ENCODE measurements at regions not wholly inside any gene's neighbourhood (a gene's known extent, or its start where the extent isn't known, plus 50 kb on each side); places are given as distances from the start of the nearest gene placed in this dataset.

GRCh38 chr7:28266402-28266801 is 85.8 kb upstream of the JAZF1 start:
- Histone ChIP-seq H3K9ac (ENCODE audit: control insufficient read depth, extremely low read depth, insufficient read depth, low read length) (no peak overlapping the region), H3K79me2 (ENCODE audit: control insufficient read depth, insufficient read depth, low read length) (no peaks in the 10 kb centered on the region), H3K9me3 (ENCODE audit: control insufficient read depth, low read depth, low read length) (no peaks in the 10 kb centered on the region), H3K27me3 (ENCODE audit: control insufficient read depth, extremely low read depth, insufficient read depth, low read length) (peaks cover 5% of the 10 kb centered on the region), H3K36me3 (ENCODE audit: control insufficient read depth in 2 of 2, extremely low read depth in 1 of 2, insufficient read depth in 2 of 2, low read length in 2 of 2) (no peaks in the 10 kb centered on the region), H2AFZ (ENCODE audit: control insufficient read depth, low read length) (no peak overlapping the region), H3K4me3 (ENCODE audit: control insufficient read depth in 2 of 3, extremely low read depth in 1 of 3, insufficient read depth in 2 of 3, low read depth in 1 of 3, low read length in 3 of 3) (no peak overlapping the region), H3K4me2 (ENCODE audit: control insufficient read depth, extremely low read depth, insufficient read depth, low read depth, low read length) (no peak overlapping the region), H4K20me1 (ENCODE audit: control insufficient read depth, extremely low read depth, insufficient read depth, low read length) (no peaks in the 10 kb centered on the region), H3K27ac (ENCODE audit: control insufficient read depth, insufficient read depth, low read length) (no peak overlapping the region), H3K4me1 (ENCODE audit: control insufficient read depth, extremely low read depth, insufficient read depth, low read length) (no peaks in the 10 kb centered on the region), H3K9me1 (ENCODE audit: control insufficient read depth, extremely low read depth, insufficient read depth, low read length) (no peaks in the 10 kb centered on the region)
- TF ChIP-seq, protein P1, sequence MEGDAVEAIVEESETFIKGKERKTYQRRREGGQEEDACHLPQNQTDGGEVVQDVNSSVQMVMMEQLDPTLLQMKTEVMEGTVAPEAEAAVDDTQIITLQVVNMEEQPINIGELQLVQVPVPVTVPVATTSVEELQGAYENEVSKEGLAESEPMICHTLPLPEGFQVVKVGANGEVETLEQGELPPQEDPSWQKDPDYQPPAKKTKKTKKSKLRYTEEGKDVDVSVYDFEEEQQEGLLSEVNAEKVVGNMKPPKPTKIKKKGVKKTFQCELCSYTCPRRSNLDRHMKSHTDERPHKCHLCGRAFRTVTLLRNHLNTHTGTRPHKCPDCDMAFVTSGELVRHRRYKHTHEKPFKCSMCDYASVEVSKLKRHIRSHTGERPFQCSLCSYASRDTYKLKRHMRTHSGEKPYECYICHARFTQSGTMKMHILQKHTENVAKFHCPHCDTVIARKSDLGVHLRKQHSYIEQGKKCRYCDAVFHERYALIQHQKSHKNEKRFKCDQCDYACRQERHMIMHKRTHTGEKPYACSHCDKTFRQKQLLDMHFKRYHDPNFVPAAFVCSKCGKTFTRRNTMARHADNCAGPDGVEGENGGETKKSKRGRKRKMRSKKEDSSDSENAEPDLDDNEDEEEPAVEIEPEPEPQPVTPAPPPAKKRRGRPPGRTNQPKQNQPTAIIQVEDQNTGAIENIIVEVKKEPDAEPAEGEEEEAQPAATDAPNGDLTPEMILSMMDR (optimal IDR thresholded peaks at IDR 0.05 in 1 of 3, IDR thresholded peaks at IDR 0.05 in 1 of 3, conservative IDR thresholded peaks at IDR 0.05 in 1 of 3; ENCODE audit: extremely low read depth in 1 of 3, insufficient read depth in 2 of 3, low read length in 3 of 3), result no peak
- DNase-seq (ENCODE audit: low read depth, low spot score), result no peak
- FAIRE-seq, result no peak
- dilution Hi-C loops (cut with MboI; ENCODE audit: extremely low pct_ligation_motif_present, low sequenced_read_pairs), result no loop called here

DNA sequence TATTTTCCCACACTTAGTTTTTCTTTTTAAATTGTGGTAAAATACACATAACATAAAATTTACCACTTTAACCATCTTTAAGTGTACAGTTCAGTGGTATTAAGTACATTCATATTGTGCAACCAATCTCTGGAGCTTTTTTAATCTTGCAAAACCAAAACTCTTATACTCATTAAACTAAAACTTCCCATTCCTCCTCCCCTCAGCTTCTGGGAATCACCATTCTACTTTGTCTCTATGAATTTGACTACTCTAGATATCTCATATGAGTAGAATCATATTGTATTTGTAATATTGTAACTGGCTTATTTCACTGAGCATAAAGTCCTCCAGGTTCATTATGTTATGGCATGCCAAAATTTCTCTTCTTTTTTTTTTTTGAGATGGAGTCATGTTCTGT is 86.4 kb upstream of the JAZF1 start:
- TF ChIP-seq, protein P1 (optimal IDR thresholded peaks at IDR 0.05 in 1 of 3, IDR thresholded peaks at IDR 0.05 in 1 of 3, conservative IDR thresholded peaks at IDR 0.05 in 1 of 3; ENCODE audit: extremely low read depth in 1 of 3, insufficient read depth in 2 of 3, low read length in 3 of 3), result no peak
- TF ChIP-seq EZH2 (IDR thresholded peaks at IDR 0.05; ENCODE audit: low read length), result no peak
- no peaks in the 10 kb centered on the region for H3K36me3 ChIP-seq (ENCODE audit: control insufficient read depth in 2 of 2, extremely low read depth in 1 of 2, insufficient read depth in 2 of 2, low read length in 2 of 2)
- no peak overlapping the region for H3K4me2 ChIP-seq (ENCODE audit: control insufficient read depth, extremely low read depth, insufficient read depth, low read depth, low read length)
- H3K27ac ChIP-seq (ENCODE audit: control insufficient read depth, insufficient read depth, low read length), result no peak overlapping the region
- no peaks in the 10 kb centered on the region for H4K20me1 ChIP-seq (ENCODE audit: control insufficient read depth, extremely low read depth, insufficient read depth, low read length)
- no peaks in the 10 kb centered on the region for H3K27me3 ChIP-seq (ENCODE audit: control insufficient read depth, extremely low read depth, insufficient read depth, low read length)
- no peaks in the 10 kb centered on the region for H3K79me2 ChIP-seq (ENCODE audit: control insufficient read depth, insufficient read depth, low read length)
- H3K9me3 ChIP-seq (ENCODE audit: control insufficient read depth, low read depth, low read length), result no peaks in the 10 kb centered on the region
- H3K4me3 ChIP-seq (ENCODE audit: control insufficient read depth in 2 of 3, extremely low read depth in 1 of 3, insufficient read depth in 2 of 3, low read depth in 1 of 3, low read length in 3 of 3), result no peak overlapping the region
- no peak overlapping the region for H2AFZ ChIP-seq (ENCODE audit: control insufficient read depth, low read length)
- FAIRE-seq, result no peak
- no peaks in the 10 kb centered on the region for H3K9me1 ChIP-seq (ENCODE audit: control insufficient read depth, extremely low read depth, insufficient read depth, low read length)
- dilution Hi-C loops (cut with MboI; ENCODE audit: extremely low pct_ligation_motif_present, low sequenced_read_pairs), result no loop called here
- no peak overlapping the region for H3K9ac ChIP-seq (ENCODE audit: control insufficient read depth, extremely low read depth, insufficient read depth, low read length)
- no peak for DNase-seq (ENCODE audit: low read depth, low spot score)
- H3K4me1 ChIP-seq (ENCODE audit: control insufficient read depth, extremely low read depth, insufficient read depth, low read length), result no peaks in the 10 kb centered on the region

Measured in keratinocyte (primary cell).